ENCODE measurements at regions not wholly inside any gene's neighbourhood (a gene's known extent, or its start where the extent isn't known, plus 50 kb on each side); places are given as distances from the start of the nearest gene placed in this dataset.

GRCh38 chr1:57833296-57833695 lies 409.4 kb upstream of the DAB1 start (continued):
- TF ChIP-seq CBX3 (IDR thresholded peaks at IDR 0.05; ENCODE audit: borderline replicate concordance, low read depth): no peak
- no peak for TF ChIP-seq NBN (IDR thresholded peaks at IDR 0.05)
- no peak for TF ChIP-seq RELB (IDR thresholded peaks at IDR 0.05; ENCODE audit: low read depth)
- no peak for TF ChIP-seq CBFB (IDR thresholded peaks at IDR 0.05; ENCODE audit: low read depth)

- ChIA-PET SMC1A (ENCODE audit: uncharacterized antibody, unreplicated experiment) (interaction anchor here (0.9 to 1.6 kb wide), 2 partner anchors 11 to 13 kb away, joined by 3 to 4 read pairs; no protein-coding TSS in a partner anchor), RAD21 (ENCODE audit: unreplicated experiment) (no interaction called here), POLR2A (no interaction called here), CTCF (no interaction called here)
- intact Hi-C loops (cut with micrococcal nuclease; ENCODE audit: unreplicated experiment) (no loop called here), in situ Hi-C loops (cut with MboI) (no loop called here)
- no peak overlapping the region for H3K9ac ChIP-seq (ENCODE audit: control insufficient read depth, insufficient read depth, low read length)
- no peak overlapping the region for H3K4me3 ChIP-seq
- H3K27ac ChIP-seq (ENCODE audit: control insufficient read depth, insufficient read depth): no peak overlapping the region
- H3K27me3 ChIP-seq (replicated peaks in 1 of 2; ENCODE audit: control insufficient read depth in 2 of 2, insufficient read depth in 2 of 2, low read length in 1 of 2): no peaks in the 10 kb centered on the region
- H3K4me1 ChIP-seq (ENCODE audit: control insufficient read depth, insufficient read depth, low read length): no peaks in the 10 kb centered on the region
- H4K20me1 ChIP-seq (ENCODE audit: control insufficient read depth, insufficient read depth): no peaks in the 10 kb centered on the region
- H2AFZ ChIP-seq (ENCODE audit: control insufficient read depth, low read depth, low read length): no peak overlapping the region
- H3K9me3 ChIP-seq (replicated peaks; ENCODE audit: control insufficient read depth, insufficient read depth, low read length): no peaks in the 10 kb centered on the region
- no peak overlapping the region for H3K4me2 ChIP-seq (ENCODE audit: control insufficient read depth, insufficient read depth)
- no TSS peak for BruUV-seq (replicated peaks)
- no peak for FAIRE-seq
- no peak for ATAC-seq
- no peaks in the 10 kb centered on the region for H3K36me3 ChIP-seq (ENCODE audit: control insufficient read depth in 2 of 2, insufficient read depth in 2 of 2, low read length in 1 of 2)
- H3K79me2 ChIP-seq (ENCODE audit: control insufficient read depth, insufficient read depth, low read length): no peaks in the 10 kb centered on the region
- DNase-seq (ENCODE audit: low read depth, low spot score): no peak
- TF ChIP-seq RFX5 (IDR thresholded peaks at IDR 0.05; ENCODE audit: low read depth, low read length) (no peak), CEBPZ (IDR thresholded peaks at IDR 0.05; ENCODE audit: low read depth, low read length) (no peak), USF1 (IDR thresholded peaks at IDR 0.05; ENCODE audit: borderline replicate concordance, extremely low read length, insufficient read depth, low read depth, low read length) (no peak), TCF12 (IDR thresholded peaks at IDR 0.05; ENCODE audit: low read depth, low read length) (no peak), E4F1 (IDR thresholded peaks at IDR 0.05; ENCODE audit: borderline replicate concordance, partially characterized antibody) (no peak), ZNF622 (IDR thresholded peaks at IDR 0.05) (no peak), ZBTB33 (IDR thresholded peaks at IDR 0.05) (no peak), CHD2 (IDR thresholded peaks at IDR 0.05; ENCODE audit: borderline replicate concordance, low read depth, low read length) (no peak)
Observed at GRCh38 chr1:57832612-57833011, 408.8 kb upstream of the DAB1 start.

Data from GM12878 (cell line).